H7 (cell line): ENCODE measurements at regions not wholly inside any gene's neighbourhood (a gene's known extent, or its start where the extent isn't known, plus 50 kb on each side); places are given as distances from the start of the nearest gene placed in this dataset.
A peak's percentile ranks its signal among the peaks of the same experiment; 100 is the strongest.
"Not testable (repeated sequence)": the region's sequence is repeated elsewhere in the genome, so short reads cannot be mapped to it uniquely, and the experiment has no call there.

Experiments used
- DNase-seq: peaks from one replicate; pipeline ENCODE4 v3.0.0; 2012
- H3K27me3 ChIP-seq: 2 replicates; pipeline ENCODE4 v1.6.0; 2011; ENCODE audit warnings: mild to moderate bottlenecking, low read length; ENCODE audit not compliant: control insufficient read depth, insufficient read depth
- H3K36me3 ChIP-seq: replicated peaks from 2 replicates; pipeline ENCODE4 v1.5.1; 2011; ENCODE audit warnings: low read length; ENCODE audit not compliant: control insufficient read depth, insufficient read depth
- H3K4me3 ChIP-seq: 2 replicates; pipeline ENCODE4 v1.5.1; 2011; ENCODE audit warnings: low read depth, mild to moderate bottlenecking, control low read depth, low read length, moderate library complexity; ENCODE audit not compliant: insufficient read depth

DNA sequence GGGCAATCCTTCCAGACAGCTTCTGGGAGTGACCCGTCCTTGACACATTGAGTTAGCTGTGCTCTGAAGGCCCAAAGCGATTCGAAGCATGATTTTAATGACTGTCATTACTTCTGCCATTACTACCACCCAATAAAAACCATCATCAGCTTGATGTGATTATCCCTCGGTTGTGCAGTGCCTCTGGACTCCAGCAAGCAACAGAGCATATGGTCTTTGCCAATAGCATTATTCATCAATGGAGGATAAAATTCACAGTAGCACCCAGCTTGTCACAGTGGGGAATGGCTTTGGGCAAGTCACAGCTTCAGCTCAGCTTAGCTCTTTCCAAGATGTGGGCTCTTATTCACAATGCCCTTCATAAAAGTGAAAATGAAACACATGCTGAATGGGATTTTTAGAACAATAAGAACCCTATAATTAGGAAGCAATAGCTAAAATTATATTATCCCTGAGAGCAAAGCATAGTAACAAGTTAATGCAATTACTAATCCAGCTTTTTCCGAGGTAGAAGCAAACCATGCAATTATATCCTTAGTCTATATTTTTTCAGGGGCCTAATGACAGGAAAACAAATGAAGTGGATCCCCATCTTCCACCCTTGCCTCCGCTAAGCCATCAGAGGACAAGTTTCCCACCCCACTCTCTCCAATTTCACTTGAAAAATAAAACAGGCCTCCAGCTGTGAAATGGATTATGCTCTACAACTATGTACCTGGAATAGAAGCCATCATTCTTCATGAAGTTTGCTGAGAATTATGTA lies 163.0 kb upstream of the EEA1 start:
- DNase-seq = no peak
- no peaks in the 10 kb centered on the region for H3K36me3 ChIP-seq
- no peak overlapping the region for H3K4me3 ChIP-seq
- no peaks in the 10 kb centered on the region for H3K27me3 ChIP-seq

DNA sequence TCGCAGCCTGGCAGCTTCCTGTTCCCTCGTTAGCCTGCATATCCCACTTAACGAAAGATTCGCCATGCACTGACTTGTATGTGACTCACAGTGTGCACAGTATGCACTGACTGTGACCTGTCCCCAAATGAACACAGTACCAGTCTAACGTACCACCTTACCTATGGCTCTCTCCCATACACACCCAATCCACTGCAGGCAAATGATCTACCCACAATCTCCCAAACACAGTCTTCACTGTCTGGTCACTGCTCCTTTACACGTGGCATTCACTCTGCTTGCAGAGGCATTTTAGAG lies 163.5 kb upstream of the EEA1 start:
- Histone ChIP-seq H3K27me3 (no peaks in the 10 kb centered on the region), H3K36me3 (no peaks in the 10 kb centered on the region), H3K4me3 (no peak overlapping the region)
- no peak for DNase-seq

DNA sequence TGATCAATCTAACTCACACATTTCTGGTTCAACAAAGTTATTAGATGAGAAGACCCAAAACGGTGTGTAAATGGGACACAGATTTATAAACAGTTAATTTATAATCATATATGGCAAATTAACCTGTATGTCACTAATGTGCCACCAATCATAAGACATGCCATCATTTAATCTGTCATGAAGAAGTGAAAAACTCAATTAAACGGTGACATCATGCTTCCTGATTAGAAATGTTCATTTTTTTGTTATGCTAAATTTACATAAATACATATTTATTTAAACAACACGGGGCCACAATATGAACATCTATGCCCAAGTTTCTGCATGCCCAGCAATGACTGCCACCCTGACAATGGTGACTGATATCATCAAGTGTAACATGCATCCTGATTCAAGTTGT lies 164.1 kb upstream of the EEA1 start:
- H3K27me3 ChIP-seq = no peaks in the 10 kb centered on the region
- H3K36me3 ChIP-seq = no peaks in the 10 kb centered on the region
- DNase-seq = no peak

DNA sequence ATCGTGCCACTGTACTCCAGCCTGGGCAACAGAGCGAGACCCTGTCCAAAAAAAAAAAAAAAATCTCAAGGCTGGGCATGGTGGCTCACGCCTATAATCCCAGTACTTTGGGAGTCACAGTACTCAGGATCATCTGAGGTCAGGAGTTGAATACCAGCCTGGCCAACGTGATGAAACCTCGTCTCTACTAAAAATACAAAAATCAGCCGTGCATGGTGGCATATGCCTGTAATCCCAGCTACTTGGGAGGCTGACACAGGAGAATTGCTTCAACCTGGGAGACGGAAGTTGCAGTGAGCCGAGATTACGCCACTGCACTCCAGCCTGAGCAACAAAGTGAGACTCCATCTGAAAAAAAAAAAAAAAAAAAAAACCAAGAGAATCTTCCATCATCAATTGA lies 165.1 kb upstream of the EEA1 start:
- not testable (repeated sequence) for DNase-seq, H3K27me3 ChIP-seq, H3K36me3 ChIP-seq, H3K4me3 ChIP-seq

More for the DNA sequence above, 164.1 kb upstream of the EEA1 start:
- no peak overlapping the region for H3K4me3 ChIP-seq

DNA sequence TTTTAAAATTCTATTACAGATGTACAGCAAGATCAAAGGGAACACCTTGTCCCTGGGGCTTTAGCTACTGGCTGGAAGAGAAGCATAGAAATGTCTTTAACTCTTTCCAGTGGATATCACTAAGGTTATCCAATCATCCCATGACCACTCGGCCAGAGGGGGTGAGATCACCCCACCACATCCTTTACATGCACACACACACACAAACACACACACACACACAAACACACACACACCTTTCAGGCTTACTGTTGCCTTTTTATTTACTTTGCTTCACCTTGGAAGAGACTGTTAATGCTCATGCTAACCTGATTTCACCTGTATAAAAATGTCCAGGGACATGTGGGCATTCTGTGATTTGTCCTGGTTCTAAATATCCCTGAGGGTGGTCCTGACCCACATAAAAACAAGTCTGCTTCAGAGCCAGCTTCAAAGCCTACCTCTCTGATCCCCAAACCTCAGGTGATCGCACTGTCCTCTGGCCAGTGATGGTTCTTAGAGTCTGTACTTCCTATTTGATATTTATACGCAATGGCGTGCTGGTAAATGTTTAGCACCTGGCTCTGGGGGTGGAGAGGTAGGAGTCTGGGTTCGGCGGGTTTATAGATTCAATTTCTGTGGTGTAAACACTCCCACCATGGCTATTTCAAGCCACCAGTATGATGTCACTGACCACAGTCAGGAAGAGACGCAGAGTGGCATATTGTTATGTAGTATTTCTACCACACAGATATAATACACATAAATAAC lies 166.1 kb upstream of the EEA1 start:
- no peak overlapping the region for H3K4me3 ChIP-seq
- H3K27me3 ChIP-seq = no peaks in the 10 kb centered on the region
- DNase-seq = no peak
- no peaks in the 10 kb centered on the region for H3K36me3 ChIP-seq

DNA sequence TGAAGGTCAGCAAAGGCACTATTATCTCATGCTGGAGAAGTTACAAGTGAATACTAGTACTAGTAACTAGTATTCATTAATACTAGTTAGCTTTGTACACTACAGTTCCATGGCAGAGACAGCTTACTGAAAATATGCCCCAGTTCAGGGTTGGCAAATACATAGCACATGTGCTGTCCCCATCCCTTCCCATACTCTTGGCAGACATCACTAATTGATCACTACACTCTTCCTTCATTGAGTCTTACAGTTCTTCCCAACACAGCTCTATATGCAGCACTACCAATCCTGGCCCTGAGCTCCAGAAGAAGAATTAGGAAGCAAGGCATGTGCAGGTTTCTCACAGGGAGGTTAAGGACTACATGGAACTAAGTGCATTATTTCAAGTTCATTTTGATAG lies 168.3 kb upstream of the EEA1 start:
- Histone ChIP-seq H3K4me3 (no peak overlapping the region), H3K36me3 (no peaks in the 10 kb centered on the region), H3K27me3 (no peaks in the 10 kb centered on the region)
- DNase-seq = no peak

DNA sequence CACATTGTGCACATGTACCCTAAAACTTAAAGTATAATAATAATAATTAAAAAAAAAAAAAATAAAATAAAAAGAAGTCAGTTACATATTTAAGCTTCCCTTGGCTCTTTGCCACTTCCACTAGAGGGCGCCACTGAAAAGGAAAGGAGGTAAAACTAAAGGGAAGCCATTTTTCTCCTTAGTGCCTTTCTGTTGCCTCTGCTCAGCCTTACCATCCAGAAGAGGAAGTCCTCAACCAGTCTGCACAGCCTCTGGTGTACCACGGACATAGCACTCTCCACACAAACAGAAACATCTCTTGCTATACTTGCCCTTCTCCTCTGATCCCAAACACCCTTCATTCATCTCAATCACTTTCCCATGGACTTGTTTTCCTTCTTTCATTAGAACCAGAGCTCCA lies 169.0 kb upstream of the EEA1 start:
- DNase-seq = peak; percentile 26
- Histone ChIP-seq H3K27me3 (no peaks in the 10 kb centered on the region), H3K36me3 (no peaks in the 10 kb centered on the region), H3K4me3 (no peak overlapping the region)

DNA sequence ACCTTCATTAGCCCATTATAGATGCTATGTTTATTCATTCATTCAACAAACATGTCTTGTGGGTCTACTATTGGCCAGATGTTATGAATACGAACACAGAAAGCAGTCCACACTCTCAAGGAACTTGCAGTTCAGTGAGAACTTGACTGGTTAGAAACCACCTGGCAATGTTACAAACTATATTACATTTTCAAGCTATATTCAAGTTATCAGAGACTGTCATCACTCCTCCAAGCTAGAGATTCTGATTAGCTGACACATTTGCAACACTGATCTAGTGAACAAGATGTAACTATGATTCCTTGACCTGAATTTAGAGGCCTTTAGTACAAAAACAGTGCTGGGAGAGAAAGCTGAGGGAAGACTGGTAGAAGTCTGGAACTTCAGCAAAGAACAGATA lies 170.7 kb upstream of the EEA1 start:
- no peak for DNase-seq
- no peaks in the 10 kb centered on the region for H3K36me3 ChIP-seq
- no peaks in the 10 kb centered on the region for H3K27me3 ChIP-seq
- H3K4me3 ChIP-seq = no peak overlapping the region

DNA sequence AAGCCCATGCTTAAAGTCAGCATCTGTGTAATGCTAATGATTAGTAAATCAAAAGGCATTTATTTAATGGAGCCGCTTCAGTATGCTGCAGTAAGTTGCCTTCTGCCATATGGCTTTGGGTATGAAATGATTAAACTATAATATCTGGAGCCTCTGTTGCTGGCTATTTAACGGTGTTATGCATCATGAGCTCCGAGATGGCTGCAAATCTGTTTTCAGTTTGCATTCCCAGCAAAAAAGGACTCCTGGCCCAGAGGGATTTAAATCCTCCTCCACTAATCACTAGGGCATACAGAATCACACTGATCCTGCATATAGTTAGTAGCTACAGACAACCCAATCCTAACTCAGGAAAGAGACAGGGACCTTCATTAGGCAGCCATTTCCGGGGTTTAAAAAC lies 171.5 kb upstream of the EEA1 start:
- no peak for DNase-seq
- H3K27me3 ChIP-seq = no peaks in the 10 kb centered on the region

DNA sequence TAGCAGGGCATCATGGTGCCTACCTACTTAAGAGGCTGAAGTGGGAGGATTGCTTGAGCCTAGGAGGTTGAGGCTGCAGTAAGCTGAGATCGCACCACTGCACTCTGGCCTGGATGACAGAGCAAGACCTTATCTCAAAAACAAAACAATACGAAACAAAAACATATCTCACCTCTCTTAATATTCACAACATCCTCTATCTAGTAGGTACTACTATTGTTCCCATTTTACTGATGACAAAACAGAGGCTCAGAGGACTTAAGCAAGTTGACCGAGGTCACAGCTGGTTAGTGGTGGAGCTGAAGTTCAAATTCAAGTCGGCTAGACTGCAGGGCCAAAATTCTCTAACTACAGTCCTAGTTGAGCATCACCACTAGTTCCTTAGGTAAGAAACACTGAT lies 172.3 kb upstream of the EEA1 start:
- Histone ChIP-seq H3K4me3 (no peak overlapping the region), H3K36me3 (no peaks in the 10 kb centered on the region), H3K27me3 (no peaks in the 10 kb centered on the region)
- no peak for DNase-seq

More for the DNA sequence above, 171.5 kb upstream of the EEA1 start:
- H3K4me3 ChIP-seq = no peak overlapping the region
- H3K36me3 ChIP-seq = no peaks in the 10 kb centered on the region

DNA sequence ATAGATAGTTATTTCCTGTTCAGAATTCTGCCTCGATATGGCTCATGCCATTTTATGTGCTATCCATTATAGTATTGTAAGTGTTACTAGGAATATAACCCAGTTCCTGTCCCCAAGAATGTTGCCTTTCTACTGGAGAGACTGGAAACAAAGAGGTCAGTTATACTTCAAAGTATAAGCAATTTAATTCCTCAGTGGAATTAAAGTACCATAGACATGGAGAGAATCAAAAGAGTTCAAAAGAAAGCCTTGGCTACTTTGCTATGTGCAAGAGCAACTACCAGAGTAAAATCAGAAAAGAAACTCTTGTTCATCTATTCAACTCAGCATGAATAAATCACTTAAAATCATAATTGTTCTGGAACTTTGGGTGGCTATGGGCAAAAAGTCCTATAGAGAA lies 173.2 kb upstream of the EEA1 start:
- DNase-seq = no peak
- H3K36me3 ChIP-seq = no peaks in the 10 kb centered on the region
- no peaks in the 10 kb centered on the region for H3K27me3 ChIP-seq
- no peak overlapping the region for H3K4me3 ChIP-seq

DNA sequence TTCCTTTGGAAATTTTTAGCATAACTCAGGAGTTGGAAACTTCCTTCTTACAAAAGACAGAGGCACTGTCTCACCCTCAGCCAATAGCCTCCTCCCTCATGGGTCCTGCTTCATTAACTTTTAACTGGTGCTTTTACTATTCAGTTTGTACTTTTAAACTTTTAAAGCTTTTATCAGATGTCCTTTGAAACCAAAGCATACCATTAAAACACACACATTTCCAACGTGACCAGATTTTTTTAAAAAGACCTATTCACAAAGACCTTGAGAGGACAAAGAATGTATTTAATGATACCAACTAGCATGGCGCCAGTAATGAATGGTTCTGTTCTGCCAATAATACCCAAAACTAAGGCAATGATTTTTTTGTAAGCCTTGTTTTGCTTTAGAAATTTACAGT lies 173.6 kb upstream of the EEA1 start:
- Histone ChIP-seq H3K4me3 (no peak overlapping the region), H3K36me3 (no peaks in the 10 kb centered on the region), H3K27me3 (no peaks in the 10 kb centered on the region)
- no peak for DNase-seq

DNA sequence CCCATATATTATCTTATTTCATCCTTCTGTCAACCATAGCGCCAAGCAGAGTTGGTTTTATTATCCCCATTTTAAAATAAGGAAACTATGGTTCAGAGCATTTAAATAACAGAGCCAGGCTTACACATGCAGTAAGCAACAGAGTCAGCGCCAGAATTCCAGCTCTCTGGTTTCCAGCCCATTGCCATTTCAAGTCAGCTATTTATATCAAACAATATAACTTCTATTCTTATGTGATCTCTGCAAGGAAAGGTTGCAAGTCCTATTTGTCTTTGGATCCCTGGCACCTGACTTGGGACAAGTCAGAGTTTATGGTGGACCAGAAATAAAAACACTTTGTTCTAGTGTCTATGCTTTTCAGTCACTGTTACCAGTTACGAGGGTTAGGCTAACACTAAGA lies 174.1 kb upstream of the EEA1 start:
- H3K4me3 ChIP-seq = no peak overlapping the region
- DNase-seq = no peak
- no peaks in the 10 kb centered on the region for H3K36me3 ChIP-seq

DNA sequence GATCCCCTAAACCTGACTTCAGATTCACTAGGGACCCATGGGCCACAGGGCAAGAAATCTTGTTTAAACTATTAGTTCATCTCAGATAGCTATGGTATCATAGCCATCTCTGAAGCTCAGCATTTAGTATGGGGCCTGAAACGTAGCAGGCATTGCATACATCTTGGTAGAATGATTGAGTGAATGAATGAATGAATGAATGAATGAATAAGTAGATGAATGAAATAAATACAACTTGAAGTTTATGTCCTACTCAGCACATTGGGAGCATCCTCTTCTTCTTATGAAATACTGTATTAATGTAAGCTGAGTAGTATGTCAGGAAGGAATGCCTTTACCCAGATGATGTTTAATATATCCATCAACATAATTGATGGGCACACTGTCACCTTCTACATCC lies 175.4 kb upstream of the EEA1 start:
- Histone ChIP-seq H3K27me3 (no peaks in the 10 kb centered on the region), H3K36me3 (no peaks in the 10 kb centered on the region), H3K4me3 (no peak overlapping the region)
- no peak for DNase-seq

More for the DNA sequence above, 174.1 kb upstream of the EEA1 start:
- H3K27me3 ChIP-seq = no peaks in the 10 kb centered on the region

DNA sequence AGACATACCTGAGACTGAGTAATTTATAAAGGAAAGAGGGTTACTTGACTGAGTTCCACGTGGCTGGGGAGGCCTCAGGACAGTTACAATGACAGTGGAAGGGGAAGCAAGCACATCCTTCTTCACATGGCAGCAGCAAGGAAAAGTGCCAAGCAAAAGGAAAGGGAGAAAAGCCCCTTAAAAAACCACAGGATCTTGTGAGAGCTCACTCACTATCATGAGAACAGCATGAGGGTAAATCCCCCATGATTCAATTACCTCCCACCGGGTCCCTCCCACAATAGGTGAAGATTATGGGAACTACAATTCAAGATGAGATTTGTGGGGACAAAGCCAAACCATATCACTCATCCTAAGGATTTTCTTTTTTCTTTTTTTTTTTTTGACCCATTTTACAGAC lies 177.8 kb upstream of the EEA1 start:
- H3K27me3 ChIP-seq = no peaks in the 10 kb centered on the region
- no peaks in the 10 kb centered on the region for H3K36me3 ChIP-seq
- no peak overlapping the region for H3K4me3 ChIP-seq
- no peak for DNase-seq
